GM19324 (cell line): ENCODE measurements at regions not wholly inside any gene's neighbourhood (a gene's known extent, or its start where the extent isn't known, plus 50 kb on each side); places are given as distances from the start of the nearest gene placed in this dataset.
A peak's percentile ranks its signal among the peaks of the same experiment; 100 is the strongest.
"Not testable (repeated sequence)": the region's sequence is repeated elsewhere in the genome, so short reads cannot be mapped to it uniquely, and the experiment has no call there.

Experiments used
- ATAC-seq: cut with Tn5 transposase; IDR thresholded peaks from one replicate; pipeline ENCODE4 v1.9.1; 2021; ENCODE audit warnings: mild to moderate bottlenecking, moderate library complexity; ENCODE audit not compliant: unreplicated experiment, low FRiP score

GRCh38 chr13:58950911-58951310, 1212.8 kb downstream of the DIAPH3 start:
- ATAC-seq = no peak

GRCh38 chr13:58953638-58954037, 1210.1 kb downstream of the DIAPH3 start:
- peak; percentile 89 for ATAC-seq

- ATAC-seq = no peak
These were observed 1208.0 kb downstream of the DIAPH3 start for GRCh38 chr13:58955546-58956385.

GRCh38 chr13:58958097-58958496, 1205.6 kb downstream of the DIAPH3 start:
- ATAC-seq = not testable (repeated sequence)

- no peak for ATAC-seq
These were observed 1202.8 kb downstream of the DIAPH3 start for GRCh38 chr13:58960888-58961287.

GRCh38 chr13:58963321-58963720, 1200.4 kb downstream of the DIAPH3 start:
- no peak for ATAC-seq

GRCh38 chr13:58964048-58964447, 1199.7 kb downstream of the DIAPH3 start:
- ATAC-seq = no peak

GRCh38 chr13:58977085-58977484, 1186.6 kb downstream of the DIAPH3 start:
- ATAC-seq = no peak

GRCh38 chr13:58978331-58978730, 1185.4 kb downstream of the DIAPH3 start:
- ATAC-seq = no peak

- ATAC-seq = no peak
These were observed 1183.9 kb downstream of the DIAPH3 start for GRCh38 chr13:58979851-58980250.

- no peak for ATAC-seq
These were observed 1177.9 kb downstream of the DIAPH3 start for GRCh38 chr13:58985845-58986244.

GRCh38 chr13:58989556-58989955, 1174.2 kb downstream of the DIAPH3 start:
- no peak for ATAC-seq

- ATAC-seq = no peak
These were observed 1171.8 kb downstream of the DIAPH3 start for GRCh38 chr13:58991826-58992477.

GRCh38 chr13:58992478-58993042, 1171.2 kb downstream of the DIAPH3 start:
- ATAC-seq = no peak

GRCh38 chr13:58994077-58994476, 1169.7 kb downstream of the DIAPH3 start:
- no peak for ATAC-seq

- no peak for ATAC-seq
These were observed 1169.0 kb downstream of the DIAPH3 start for GRCh38 chr13:58994777-58995176.

GRCh38 chr13:58998716-58999115, 1165.0 kb downstream of the DIAPH3 start:
- ATAC-seq = no peak

GRCh38 chr13:58999851-59000250, 1163.9 kb downstream of the DIAPH3 start:
- ATAC-seq = no peak

- no peak for ATAC-seq
These were observed 1163.0 kb downstream of the DIAPH3 start for GRCh38 chr13:59000770-59001169.

- ATAC-seq = no peak
These were observed 1151.0 kb downstream of the DIAPH3 start for GRCh38 chr13:59012731-59013130.

- no peak for ATAC-seq
These were observed 1147.5 kb downstream of the DIAPH3 start for GRCh38 chr13:59016250-59016649.

- ATAC-seq = no peak
These were observed 1139.3 kb downstream of the DIAPH3 start for GRCh38 chr13:59024434-59024833.
